H1 (cell line): ENCODE measurements at regions not wholly inside any gene's neighbourhood (a gene's known extent, or its start where the extent isn't known, plus 50 kb on each side); places are given as distances from the start of the nearest gene placed in this dataset.

Source experiments
- CTCF ChIA-PET: fragments of 300-600 bp; sonication (Branson Sonifier 250); formaldehyde crosslinking; loops from one replicate; lab custom pipeline; 2021; ENCODE audit not compliant: partially characterized antibody; lab: Charles Lee
- POLR2A ChIA-PET: fragments of 300-600 bp; sonication (Branson Sonifier 250); formaldehyde crosslinking; loops from one replicate; lab custom pipeline; 2021; ENCODE audit warnings: inconsistent platforms; ENCODE audit not compliant: partially characterized antibody; lab: Charles Lee
- DNase-seq, 2 experiments: peaks; one replicate each; pipeline versions ENCODE4 v3.0.0 to v3.0.0-alpha.2; 2010 to 2022; ENCODE audit warnings: low spot score in 2 of 2, low read depth in 1 of 2, mixed read lengths in 1 of 2
- FAIRE-seq: peaks from 2 replicates; lab custom pipeline; 2011; peaks lifted over from hg19 to GRCh38; lab: Jason Lieb, UNC
- H2AFZ ChIP-seq: 2 replicates; pipeline ENCODE4 v1.8.1; 2012; ENCODE audit warnings: low read length, inconsistent platforms
- H2AK5ac ChIP-seq: 2 replicates; pipeline ENCODE4 v1.6.1; 2013; ENCODE audit warnings: low read depth, low read length
- H2BK120ac ChIP-seq: replicated peaks from 2 replicates; pipeline ENCODE3; 2013; ENCODE audit warnings: low read depth, low read length, inconsistent platforms
- H2BK12ac ChIP-seq: 2 replicates; pipeline ENCODE4 v1.6.1; 2013; ENCODE audit warnings: low read depth, low read length
- H2BK15ac ChIP-seq: 2 replicates; pipeline ENCODE4 v1.6.1; 2013; ENCODE audit warnings: low read length
- H2BK20ac ChIP-seq: 2 replicates; pipeline ENCODE4 v1.6.1; 2013; ENCODE audit warnings: low read length
- H2BK5ac ChIP-seq: 2 replicates; pipeline ENCODE4 v1.6.1; 2013; ENCODE audit warnings: low read depth, low read length
- H3K14ac ChIP-seq: 2 replicates; pipeline ENCODE4 v1.6.1; 2013; ENCODE audit warnings: inconsistent platforms; ENCODE audit not compliant: insufficient read length
- H3K18ac ChIP-seq: 2 replicates; pipeline ENCODE4 v1.6.1; 2013; ENCODE audit warnings: low read length; ENCODE audit errors: extremely low read depth
- H3K23ac ChIP-seq: 2 replicates; pipeline ENCODE4 v1.6.1; 2013; ENCODE audit warnings: inconsistent platforms; ENCODE audit not compliant: insufficient read length
- H3K23me2 ChIP-seq: 2 replicates; pipeline ENCODE4 v1.6.1; 2013; ENCODE audit warnings: low read depth, low read length
- H3K27ac ChIP-seq: 2 replicates; pipeline ENCODE4 v1.6.1; 2011; ENCODE audit warnings: low read depth, low read length, inconsistent platforms
- H3K27me3 ChIP-seq, 4 experiments: replicated peaks in 1 of 4; 1 replicate in 1 of 4; 2 replicates in 3 of 4; pipeline versions ENCODE4 v1.6.1 to v1.8.1; 2011 to 2013; ENCODE audit warnings: low read length in 3 of 4, mild to moderate bottlenecking in 3 of 4, inconsistent platforms in 2 of 4, mixed read lengths in 2 of 4, moderate library complexity in 1 of 4; ENCODE audit not compliant: control insufficient read depth in 3 of 4, insufficient read depth in 3 of 4; ENCODE audit errors: extremely low read depth in 1 of 4
- H3K36me3 ChIP-seq, 4 experiments: 2 replicates each; pipeline versions ENCODE4 v1.6.1 to v1.8.1; 2011 to 2013; ENCODE audit warnings: mild to moderate bottlenecking in 4 of 4, low read length in 3 of 4, moderate library complexity in 2 of 4, control low read depth in 1 of 4, inconsistent platforms in 1 of 4; ENCODE audit not compliant: insufficient read depth in 4 of 4, control insufficient read depth in 2 of 4
- H3K4ac ChIP-seq: replicated peaks from 2 replicates; pipeline ENCODE3; 2013; ENCODE audit warnings: low read length, low read depth, mixed read lengths, inconsistent platforms; ENCODE audit not compliant: insufficient read length
- H3K4me1 ChIP-seq, 4 experiments: replicated peaks in 1 of 4; 1 replicate in 1 of 4; 2 replicates in 3 of 4; pipeline versions ENCODE4 v1.6.1 to v1.8.1; 2011 to 2013; ENCODE audit warnings: low read length in 3 of 4, inconsistent platforms in 2 of 4, mixed read lengths in 1 of 4; ENCODE audit not compliant: insufficient read depth in 4 of 4, control insufficient read depth in 3 of 4
- H3K4me2 ChIP-seq, 2 experiments: 2 replicates each; pipeline versions ENCODE4 v1.6.1 to v1.8.1; 2011 to 2013; ENCODE audit warnings: low read depth in 2 of 2, low read length in 2 of 2, control low read depth in 1 of 2, inconsistent platforms in 1 of 2, mild to moderate bottlenecking in 1 of 2; ENCODE audit not compliant: insufficient read depth in 1 of 2
- H3K4me3 ChIP-seq, 4 experiments: fragments of 200-600, 300-600 bp in 1 of 4; sonication (generic), shearing (Covaris generic), sonication (Bioruptor Twin) in 1 of 4; 2 replicates each; pipeline versions ENCODE4 v1.5.1 to v1.8.1; 2011 to 2016; ENCODE audit warnings: low read length in 4 of 4, low read depth in 3 of 4, control low read depth in 2 of 4, inconsistent platforms in 2 of 4, mild to moderate bottlenecking in 2 of 4, mixed read lengths in 1 of 4, moderate library complexity in 1 of 4; ENCODE audit not compliant: insufficient read depth in 2 of 4; ENCODE audit errors: extremely low read depth in 1 of 4
- H3K56ac ChIP-seq: replicated peaks from 2 replicates; pipeline ENCODE3; 2013; ENCODE audit warnings: low read depth, mild to moderate bottlenecking, mixed read lengths, low read length, inconsistent platforms; ENCODE audit not compliant: insufficient read length
- H3K79me1 ChIP-seq: 2 replicates; pipeline ENCODE4 v1.6.1; 2013; ENCODE audit warnings: low read depth, low read length, control low read depth
- H3K79me2 ChIP-seq, 2 experiments: 2 replicates each; pipeline versions ENCODE4 v1.6.1 to v1.8.1; 2012 to 2013; ENCODE audit warnings: low read length in 2 of 2, mild to moderate bottlenecking in 2 of 2, inconsistent platforms in 1 of 2; ENCODE audit not compliant: insufficient read depth in 2 of 2, control insufficient read depth in 1 of 2
- H3K9ac ChIP-seq, 4 experiments: replicated peaks in 1 of 4; 1 replicate in 1 of 4; 2 replicates in 3 of 4; pipeline versions ENCODE4 v1.6.1 to v1.8.1; 2011 to 2013; ENCODE audit warnings: low read depth in 3 of 4, low read length in 3 of 4, control low read depth in 2 of 4, mild to moderate bottlenecking in 2 of 4, moderate library complexity in 2 of 4, inconsistent platforms in 1 of 4; ENCODE audit errors: extremely low read depth in 1 of 4
- H3K9me3 ChIP-seq, 2 experiments: 2 replicates each; pipeline versions ENCODE4 v1.6.1 to v1.8.1; 2012 to 2013; ENCODE audit warnings: mild to moderate bottlenecking in 2 of 2, moderate library complexity in 2 of 2, control low read depth in 1 of 2, inconsistent platforms in 1 of 2, low read depth in 1 of 2, low read length in 1 of 2, mixed read lengths in 1 of 2; ENCODE audit not compliant: insufficient read depth in 2 of 2
- H4K20me1 ChIP-seq, 2 experiments: replicated peaks in 1 of 2; 2 replicates each; pipeline versions ENCODE3 to v1.8.1; 2011 to 2013; ENCODE audit warnings: inconsistent platforms in 2 of 2, low read length in 2 of 2, mild to moderate bottlenecking in 1 of 2; ENCODE audit not compliant: insufficient read depth in 2 of 2, control insufficient read depth in 1 of 2
- H4K5ac ChIP-seq: 2 replicates; pipeline ENCODE4 v1.6.1; 2013; ENCODE audit warnings: low read length, low read depth, mixed read lengths, inconsistent platforms; ENCODE audit not compliant: insufficient read length
- H4K8ac ChIP-seq: 2 replicates; pipeline ENCODE4 v1.8.0; 2013; ENCODE audit warnings: mild to moderate bottlenecking, moderate library complexity, low read length, inconsistent platforms; ENCODE audit not compliant: insufficient read depth; ENCODE audit errors: extremely low read depth
- H4K91ac ChIP-seq: replicated peaks from 2 replicates; pipeline ENCODE3; 2013; ENCODE audit warnings: low read length, mixed read lengths, inconsistent platforms; ENCODE audit not compliant: insufficient read length
- BACH1 ChIP-seq: IDR thresholded peaks from 2 replicates; pipeline ENCODE4 v1.6.1; 2012; ENCODE audit warnings: low read length, improper control_type of control experiment
- CEBPB ChIP-seq: IDR thresholded peaks from 2 replicates; pipeline ENCODE4 v1.6.1; 2012; ENCODE audit warnings: low read depth, low read length
- CREB1 ChIP-seq: IDR thresholded peaks from 2 replicates; pipeline ENCODE4 v1.6.1; 2012; ENCODE audit warnings: inconsistent platforms
- KDM1A ChIP-seq: fragments of 200-600, 300-600 bp; sonication (generic); IDR thresholded peaks from 2 replicates; pipeline ENCODE4 v1.7.1; 2016; ENCODE audit warnings: mild to moderate bottlenecking, low read length, borderline replicate concordance
- NANOG ChIP-seq: IDR thresholded peaks from 2 replicates; pipeline ENCODE4 v1.6.1; 2011; ENCODE audit warnings: low read length, low read depth, mild to moderate bottlenecking, inconsistent platforms; ENCODE audit not compliant: insufficient read depth, poor library complexity, severe bottlenecking
- SP1 ChIP-seq: IDR thresholded peaks from 2 replicates; pipeline ENCODE4 v1.6.1; 2011; ENCODE audit warnings: low read depth, low read length
- TAF1 ChIP-seq: IDR thresholded peaks from 2 replicates; pipeline ENCODE4 v1.6.1; 2011; ENCODE audit warnings: mild to moderate bottlenecking, low read depth, low read length
- USF2 ChIP-seq: IDR thresholded peaks from 2 replicates; pipeline ENCODE4 v1.6.1; 2011; ENCODE audit warnings: low read length, improper control_type of control experiment
- WGBS, 2 experiments: shearing (Covaris generic) in 1 of 2; methylation state at CpG; one replicate each; pipeline versions ENCODE4 v1.1.6 to v1.1.7; 2013 to 2015; ENCODE audit warnings: low lambda C conversion rate in 2 of 2, mixed read lengths in 2 of 2, inconsistent platforms in 1 of 2, low coverage in 1 of 2, missing lambda C conversion rate in 1 of 2; ENCODE audit not compliant: insufficient replicate concordance in 2 of 2, insufficient coverage in 1 of 2, insufficient read length in 1 of 2; ENCODE audit errors: extremely low coverage in 1 of 2, missing lambda C conversion rate in 1 of 2; 5-methylcytosine and 5-hydroxymethylcytosine counted together
- TF ChIP-seq, protein P1 (sequence below): IDR thresholded peaks from 2 replicates; pipeline ENCODE4 v1.6.1; 2011; ENCODE audit warnings: low read depth, mild to moderate bottlenecking, low read length; ENCODE audit not compliant: insufficient read depth
- TF ChIP-seq, protein P2 (sequence below): IDR thresholded peaks from 2 replicates; pipeline ENCODE4 v1.6.1; 2012; ENCODE audit warnings: low read length, inconsistent platforms

- no peak overlapping the region for H2BK12ac ChIP-seq
- POLR2A ChIA-PET, result no interaction called here
Observed at GRCh38 chr9:119775410-119775809, 406.2 kb upstream of the BRINP1 start.

More at GRCh38 chr9:119775410-119775809, 406.2 kb upstream of the BRINP1 start:
- Histone ChIP-seq H3K4ac (no peak overlapping the region), H3K23ac (no peak overlapping the region), H3K56ac (no peak overlapping the region), H3K4me1 (peaks cover 0 to 6% (median 0%) of the 10 kb centered on the region in 4 experiments; a peak in 2 of 7 replicates), H3K14ac (no peak overlapping the region), H3K27ac (no peak overlapping the region), H3K9me3 (no peaks in the 10 kb centered on the region), H3K23me2 (no peaks in the 10 kb centered on the region), H2BK20ac (no peak overlapping the region), H3K27me3 (no peaks in the 10 kb centered on the region), H2BK15ac (no peak overlapping the region), H3K79me1 (no peaks in the 10 kb centered on the region), H2BK5ac (no peak overlapping the region), H4K8ac (no peak overlapping the region), H3K4me3 (no peak overlapping the region), H3K18ac (no peak overlapping the region), H4K5ac (no peak overlapping the region), H3K79me2 (no peaks in the 10 kb centered on the region), H3K4me2 (no peak overlapping the region), H3K9ac (no peak overlapping the region), H4K20me1 (no peaks in the 10 kb centered on the region), H2BK120ac (no peak overlapping the region), H3K36me3 (no peaks in the 10 kb centered on the region), H4K91ac (no peak overlapping the region), H2AFZ (no peak overlapping the region), H2AK5ac (no peak overlapping the region)
- DNase-seq (no peak), FAIRE-seq (no peak)
- CTCF ChIA-PET, result interaction anchor here (1.2 kb wide), 1 partner anchor 10 kb away, joined by 4 read pairs; no protein-coding TSS in a partner anchor
- TF ChIP-seq, protein P1, sequence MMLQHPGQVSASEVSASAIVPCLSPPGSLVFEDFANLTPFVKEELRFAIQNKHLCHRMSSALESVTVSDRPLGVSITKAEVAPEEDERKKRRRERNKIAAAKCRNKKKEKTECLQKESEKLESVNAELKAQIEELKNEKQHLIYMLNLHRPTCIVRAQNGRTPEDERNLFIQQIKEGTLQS, result no peak
- TF ChIP-seq USF2 (no peak), CEBPB (no peak), CREB1 (no peak), SP1 (no peak), TAF1 (no peak), NANOG (no peak), KDM1A (no peak), BACH1 (no peak)
- TF ChIP-seq, protein P2, sequence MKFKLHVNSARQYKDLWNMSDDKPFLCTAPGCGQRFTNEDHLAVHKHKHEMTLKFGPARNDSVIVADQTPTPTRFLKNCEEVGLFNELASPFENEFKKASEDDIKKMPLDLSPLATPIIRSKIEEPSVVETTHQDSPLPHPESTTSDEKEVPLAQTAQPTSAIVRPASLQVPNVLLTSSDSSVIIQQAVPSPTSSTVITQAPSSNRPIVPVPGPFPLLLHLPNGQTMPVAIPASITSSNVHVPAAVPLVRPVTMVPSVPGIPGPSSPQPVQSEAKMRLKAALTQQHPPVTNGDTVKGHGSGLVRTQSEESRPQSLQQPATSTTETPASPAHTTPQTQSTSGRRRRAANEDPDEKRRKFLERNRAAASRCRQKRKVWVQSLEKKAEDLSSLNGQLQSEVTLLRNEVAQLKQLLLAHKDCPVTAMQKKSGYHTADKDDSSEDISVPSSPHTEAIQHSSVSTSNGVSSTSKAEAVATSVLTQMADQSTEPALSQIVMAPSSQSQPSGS, result no peak
- WGBS, 2 experiments, result 95% methylated on average over 3 of the region's 3 CpGs; no CpG with 5 or more reads in 1 of the 2 experiments
